ENCODE measurements at regions not wholly inside any gene's neighbourhood (a gene's known extent, or its start where the extent isn't known, plus 50 kb on each side); places are given as distances from the start of the nearest gene placed in this dataset.

- no peak for TF ChIP-seq CTCF (IDR thresholded peaks at IDR 0.05 in 2 of 3, conservative IDR thresholded peaks at IDR 0.05 in 1 of 3; ENCODE audit: control insufficient read depth in 2 of 3, extremely low read depth in 1 of 3, insufficient read depth in 1 of 3, low read depth in 3 of 3, low read length in 3 of 3)
- TF ChIP-seq ZZZ3 (IDR thresholded peaks at IDR 0.05; ENCODE audit: control insufficient read depth, insufficient read length, low read depth): no peak
- TF ChIP-seq POLR2AphosphoS2 (IDR thresholded peaks at IDR 0.05; ENCODE audit: low read depth, low read length): no peak
Observed at GRCh38 chr7:47024991-47025390, 556.9 kb downstream of the TNS3 start.
